ENCODE measurements at regions not wholly inside any gene's neighbourhood (a gene's known extent, or its start where the extent isn't known, plus 50 kb on each side); places are given as distances from the start of the nearest gene placed in this dataset.

- intact Hi-C loops (cut with DNase I) = no loop called here
- no peak for DNase-seq
- TF ChIP-seq CTCF (IDR thresholded peaks at IDR 0.05) = no peak
- H3K9ac ChIP-seq (ENCODE audit: low read depth in 2 of 2, low read length in 2 of 2) = no peak overlapping the region
- no peaks in the 10 kb centered on the region for H3K4me1 ChIP-seq
- H3K27ac ChIP-seq = no peak overlapping the region
- H3K27me3 ChIP-seq = no peaks in the 10 kb centered on the region
- no peaks in the 10 kb centered on the region for H3K9me3 ChIP-seq
- H3K4me3 ChIP-seq = no peak overlapping the region
- no peaks in the 10 kb centered on the region for H3K36me3 ChIP-seq
Measured at GRCh38 chr5:4643190-4643589, 496.9 kb upstream of the ADAMTS16 start.

- Histone ChIP-seq H3K9ac (ENCODE audit: low read depth in 2 of 2, low read length in 2 of 2) (no peak overlapping the region), H3K9me3 (no peaks in the 10 kb centered on the region), H3K4me3 (no peak overlapping the region), H3K27me3 (no peaks in the 10 kb centered on the region), H3K27ac (no peak overlapping the region), H3K4me1 (no peaks in the 10 kb centered on the region), H3K36me3 (no peaks in the 10 kb centered on the region)
- intact Hi-C loops (cut with DNase I) = no loop called here
- DNase-seq = no peak
- TF ChIP-seq CTCF (IDR thresholded peaks at IDR 0.05) = no peak
Measured at GRCh38 chr5:4643960-4644359, 496.2 kb upstream of the ADAMTS16 start.

- intact Hi-C loops (cut with DNase I) = no loop called here
- Histone ChIP-seq H3K4me1 (no peaks in the 10 kb centered on the region), H3K4me3 (no peak overlapping the region), H3K9me3 (no peaks in the 10 kb centered on the region), H3K9ac (ENCODE audit: low read depth in 2 of 2, low read length in 2 of 2) (no peak overlapping the region), H3K27ac (no peak overlapping the region), H3K36me3 (no peaks in the 10 kb centered on the region), H3K27me3 (no peaks in the 10 kb centered on the region)
- no peak for DNase-seq
- TF ChIP-seq CTCF (IDR thresholded peaks at IDR 0.05) = no peak
Measured at GRCh38 chr5:4646715-4647375, 493.3 kb upstream of the ADAMTS16 start.

GRCh38 chr5:4647955-4648354 lies 492.2 kb upstream of the ADAMTS16 start:
- no peak overlapping the region for H3K9ac ChIP-seq (ENCODE audit: low read depth in 2 of 2, low read length in 2 of 2)
- no peak for TF ChIP-seq CTCF (IDR thresholded peaks at IDR 0.05)
- H3K4me1 ChIP-seq = no peaks in the 10 kb centered on the region
- H3K27me3 ChIP-seq = no peaks in the 10 kb centered on the region
- H3K9me3 ChIP-seq = no peaks in the 10 kb centered on the region
- no peak overlapping the region for H3K4me3 ChIP-seq
- no peak for DNase-seq
- intact Hi-C loops (cut with DNase I) = no loop called here
- no peaks in the 10 kb centered on the region for H3K36me3 ChIP-seq
- H3K27ac ChIP-seq = no peak overlapping the region

GRCh38 chr5:4651806-4652565 lies 488.1 kb upstream of the ADAMTS16 start:
- Histone ChIP-seq H3K27me3 (no peaks in the 10 kb centered on the region), H3K9ac (ENCODE audit: low read depth in 2 of 2, low read length in 2 of 2) (no peak overlapping the region), H3K27ac (no peak overlapping the region), H3K4me1 (no peaks in the 10 kb centered on the region), H3K36me3 (no peaks in the 10 kb centered on the region), H3K9me3 (no peaks in the 10 kb centered on the region), H3K4me3 (no peak overlapping the region)
- intact Hi-C loops (cut with DNase I) = no loop called here
- no peak for TF ChIP-seq CTCF (IDR thresholded peaks at IDR 0.05)
- no peak for DNase-seq

All from colonic mucosa (tissue), 4 donors.